SK-N-SH treated with all-trans-retinoic acid at 6 μM for 48 hours (cell line): ENCODE measurements at regions not wholly inside any gene's neighbourhood (a gene's known extent, or its start where the extent isn't known, plus 50 kb on each side); places are given as distances from the start of the nearest gene placed in this dataset.

Experiments used
- ATAC-seq: fragments of 200-7000 bp; cut with Tn5 transposase; 3 replicates; pipeline ENCODE4 v1.9.1; 2020; ENCODE audit warnings: mild to moderate bottlenecking, moderate library complexity
- ARNTL ChIP-seq: fragments of 450-650 bp; formaldehyde crosslinking; IDR thresholded peaks from 2 replicates; pipeline ENCODE4 v1.5.0; 2020; ENCODE audit warnings: low read depth, mild to moderate bottlenecking, moderate library complexity, borderline replicate concordance
- BACH2 ChIP-seq: fragments of 250-450 bp; sonication (Bioruptor Pico); IDR thresholded peaks from 2 replicates; pipeline ENCODE4 v1.9.0; 2021; ENCODE audit warnings: mild to moderate bottlenecking, borderline replicate concordance
- CSDC2 ChIP-seq: fragments of 250-450 bp; sonication (Bioruptor Pico); IDR thresholded peaks from 2 replicates; pipeline ENCODE4 v1.5.0; 2020; ENCODE audit warnings: mild to moderate bottlenecking, moderate library complexity
- GLIS3 ChIP-seq: fragments of 250-450 bp; sonication (Bioruptor Pico); IDR thresholded peaks from 2 replicates; pipeline ENCODE4 v1.5.0; 2020; ENCODE audit warnings: mild to moderate bottlenecking, moderate library complexity
- ISL1 ChIP-seq: fragments of 250-450 bp; sonication (Bioruptor Pico); IDR thresholded peaks from 2 replicates; pipeline ENCODE4 v2.1.2; 2022; ENCODE audit warnings: mild to moderate bottlenecking, moderate library complexity
- OSR1 ChIP-seq: fragments of 250-450 bp; sonication (Bioruptor Pico); IDR thresholded peaks from 2 replicates; pipeline ENCODE4 v1.8.0; 2022; ENCODE audit warnings: moderate library complexity, mild to moderate bottlenecking, inconsistent platforms
- PPARA ChIP-seq: fragments of 250-450 bp; sonication (Bioruptor Pico); IDR thresholded peaks from 2 replicates; pipeline ENCODE4 v1.5.0; 2020; ENCODE audit warnings: mild to moderate bottlenecking, borderline replicate concordance
- TCF4 ChIP-seq: fragments of 250-450 bp; sonication (Bioruptor Pico); IDR thresholded peaks from 2 replicates; pipeline ENCODE4 v1.8.0; 2021; ENCODE audit warnings: mild to moderate bottlenecking, moderate library complexity, borderline replicate concordance
- TOX ChIP-seq: fragments of 250-450 bp; sonication (Bioruptor Pico); IDR thresholded peaks from 2 replicates; pipeline ENCODE4 v1.8.0; 2021; ENCODE audit warnings: mild to moderate bottlenecking, moderate library complexity, borderline replicate concordance
- ZC3H10 ChIP-seq: fragments of 250-450 bp; sonication (Bioruptor Pico); IDR thresholded peaks from 2 replicates; pipeline ENCODE4 v1.5.1; 2021; ENCODE audit warnings: mild to moderate bottlenecking, moderate library complexity
- ZFP3 ChIP-seq: fragments of 250-450 bp; sonication (Bioruptor Pico); IDR thresholded peaks from 2 replicates; pipeline ENCODE4 v1.5.0; 2020; ENCODE audit warnings: mild to moderate bottlenecking, moderate library complexity
- ZNF565 ChIP-seq: fragments of 450-650 bp; formaldehyde crosslinking; conservative IDR thresholded peaks from 2 replicates; pipeline ENCODE4 v1.5.0; 2020; ENCODE audit warnings: low read depth, mild to moderate bottlenecking, moderate library complexity
- ZNF70 ChIP-seq: fragments of 450-650 bp; formaldehyde crosslinking; IDR thresholded peaks from 2 replicates; pipeline ENCODE4 v1.5.0; 2020; ENCODE audit warnings: mild to moderate bottlenecking, moderate library complexity
- ZNF8 ChIP-seq: fragments of 450-650 bp; formaldehyde crosslinking; IDR thresholded peaks from 2 replicates; pipeline ENCODE4 v1.5.0; 2020; ENCODE audit warnings: mild to moderate bottlenecking, moderate library complexity
- TF ChIP-seq, protein P1 (sequence below): fragments of 250-450 bp; sonication (Bioruptor Pico); IDR thresholded peaks from 2 replicates; pipeline ENCODE4 v1.5.1; 2021; ENCODE audit warnings: mild to moderate bottlenecking, moderate library complexity
- TF ChIP-seq, protein P2 (sequence below): fragments of 250-450 bp; sonication (Bioruptor Pico); IDR thresholded peaks from 2 replicates; pipeline ENCODE4 v1.5.1; 2020; ENCODE audit warnings: low read depth, mild to moderate bottlenecking, moderate library complexity
- TF ChIP-seq, protein P3 (sequence below): fragments of 250-450 bp; sonication (Bioruptor Pico); IDR thresholded peaks from 2 replicates; pipeline ENCODE4 v1.5.0; 2020; ENCODE audit warnings: mild to moderate bottlenecking, moderate library complexity
- TF ChIP-seq, protein P4 (sequence below): fragments of 250-450 bp; sonication (Bioruptor Pico); IDR thresholded peaks from 2 replicates; pipeline ENCODE4 v1.8.0; 2021; ENCODE audit warnings: low read depth, mild to moderate bottlenecking, moderate library complexity, borderline replicate concordance
- TF ChIP-seq, protein P5 (sequence below): fragments of 250-450 bp; sonication (Bioruptor Pico); IDR thresholded peaks from 2 replicates; pipeline ENCODE4 v1.8.0; 2020; ENCODE audit warnings: mild to moderate bottlenecking, moderate library complexity, borderline replicate concordance

DNA sequence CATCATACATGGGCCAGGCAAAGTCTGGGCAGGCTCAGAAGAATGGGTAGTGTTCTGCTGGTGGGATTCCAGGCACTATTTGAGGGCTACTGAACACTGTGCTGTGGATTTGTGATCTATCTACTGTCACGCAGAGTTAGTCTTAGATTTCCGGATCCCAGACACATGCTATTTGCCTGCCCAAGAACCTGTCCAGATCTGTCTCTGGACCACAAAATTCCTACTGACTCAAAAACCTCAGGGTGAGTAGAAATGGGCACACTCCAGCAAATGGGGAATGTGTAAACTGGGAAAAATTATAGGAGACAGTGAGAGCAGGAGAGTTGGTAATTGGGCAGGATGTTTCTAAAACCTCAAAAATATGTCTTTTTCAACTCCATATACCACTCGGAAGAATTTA is 129.9 kb downstream of the GALC start:
- TF ChIP-seq, protein P1, sequence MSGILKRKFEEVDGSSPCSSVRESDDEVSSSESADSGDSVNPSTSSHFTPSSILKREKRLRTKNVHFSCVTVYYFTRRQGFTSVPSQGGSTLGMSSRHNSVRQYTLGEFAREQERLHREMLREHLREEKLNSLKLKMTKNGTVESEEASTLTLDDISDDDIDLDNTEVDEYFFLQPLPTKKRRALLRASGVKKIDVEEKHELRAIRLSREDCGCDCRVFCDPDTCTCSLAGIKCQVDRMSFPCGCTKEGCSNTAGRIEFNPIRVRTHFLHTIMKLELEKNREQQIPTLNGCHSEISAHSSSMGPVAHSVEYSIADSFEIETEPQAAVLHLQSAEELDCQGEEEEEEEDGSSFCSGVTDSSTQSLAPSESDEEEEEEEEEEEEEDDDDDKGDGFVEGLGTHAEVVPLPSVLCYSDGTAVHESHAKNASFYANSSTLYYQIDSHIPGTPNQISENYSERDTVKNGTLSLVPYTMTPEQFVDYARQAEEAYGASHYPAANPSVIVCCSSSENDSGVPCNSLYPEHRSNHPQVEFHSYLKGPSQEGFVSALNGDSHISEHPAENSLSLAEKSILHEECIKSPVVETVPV (CRISPR knock-in tag) = no peak
- TF ChIP-seq BACH2 (CRISPR knock-in tag) (no peak), PPARA (CRISPR knock-in tag) (no peak), ZFP3 (CRISPR knock-in tag) (no peak), ZNF70 (CRISPR knock-in tag) (no peak), CSDC2 (CRISPR knock-in tag) (no peak), ZNF8 (CRISPR knock-in tag) (no peak), TOX (CRISPR knock-in tag) (no peak), OSR1 (CRISPR knock-in tag) (no peak), ARNTL (CRISPR knock-in tag) (no peak)
- TF ChIP-seq, protein P2, sequence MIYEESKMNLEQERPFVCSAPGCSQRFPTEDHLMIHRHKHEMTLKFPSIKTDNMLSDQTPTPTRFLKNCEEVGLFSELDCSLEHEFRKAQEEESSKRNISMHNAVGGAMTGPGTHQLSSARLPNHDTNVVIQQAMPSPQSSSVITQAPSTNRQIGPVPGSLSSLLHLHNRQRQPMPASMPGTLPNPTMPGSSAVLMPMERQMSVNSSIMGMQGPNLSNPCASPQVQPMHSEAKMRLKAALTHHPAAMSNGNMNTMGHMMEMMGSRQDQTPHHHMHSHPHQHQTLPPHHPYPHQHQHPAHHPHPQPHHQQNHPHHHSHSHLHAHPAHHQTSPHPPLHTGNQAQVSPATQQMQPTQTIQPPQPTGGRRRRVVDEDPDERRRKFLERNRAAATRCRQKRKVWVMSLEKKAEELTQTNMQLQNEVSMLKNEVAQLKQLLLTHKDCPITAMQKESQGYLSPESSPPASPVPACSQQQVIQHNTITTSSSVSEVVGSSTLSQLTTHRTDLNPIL (CRISPR knock-in tag) = no peak
- TF ChIP-seq, protein P3, sequence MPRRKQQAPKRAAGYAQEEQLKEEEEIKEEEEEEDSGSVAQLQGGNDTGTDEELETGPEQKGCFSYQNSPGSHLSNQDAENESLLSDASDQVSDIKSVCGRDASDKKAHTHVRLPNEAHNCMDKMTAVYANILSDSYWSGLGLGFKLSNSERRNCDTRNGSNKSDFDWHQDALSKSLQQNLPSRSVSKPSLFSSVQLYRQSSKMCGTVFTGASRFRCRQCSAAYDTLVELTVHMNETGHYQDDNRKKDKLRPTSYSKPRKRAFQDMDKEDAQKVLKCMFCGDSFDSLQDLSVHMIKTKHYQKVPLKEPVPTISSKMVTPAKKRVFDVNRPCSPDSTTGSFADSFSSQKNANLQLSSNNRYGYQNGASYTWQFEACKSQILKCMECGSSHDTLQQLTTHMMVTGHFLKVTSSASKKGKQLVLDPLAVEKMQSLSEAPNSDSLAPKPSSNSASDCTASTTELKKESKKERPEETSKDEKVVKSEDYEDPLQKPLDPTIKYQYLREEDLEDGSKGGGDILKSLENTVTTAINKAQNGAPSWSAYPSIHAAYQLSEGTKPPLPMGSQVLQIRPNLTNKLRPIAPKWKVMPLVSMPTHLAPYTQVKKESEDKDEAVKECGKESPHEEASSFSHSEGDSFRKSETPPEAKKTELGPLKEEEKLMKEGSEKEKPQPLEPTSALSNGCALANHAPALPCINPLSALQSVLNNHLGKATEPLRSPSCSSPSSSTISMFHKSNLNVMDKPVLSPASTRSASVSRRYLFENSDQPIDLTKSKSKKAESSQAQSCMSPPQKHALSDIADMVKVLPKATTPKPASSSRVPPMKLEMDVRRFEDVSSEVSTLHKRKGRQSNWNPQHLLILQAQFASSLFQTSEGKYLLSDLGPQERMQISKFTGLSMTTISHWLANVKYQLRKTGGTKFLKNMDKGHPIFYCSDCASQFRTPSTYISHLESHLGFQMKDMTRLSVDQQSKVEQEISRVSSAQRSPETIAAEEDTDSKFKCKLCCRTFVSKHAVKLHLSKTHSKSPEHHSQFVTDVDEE (CRISPR knock-in tag) = no peak
- ATAC-seq = no peak

DNA sequence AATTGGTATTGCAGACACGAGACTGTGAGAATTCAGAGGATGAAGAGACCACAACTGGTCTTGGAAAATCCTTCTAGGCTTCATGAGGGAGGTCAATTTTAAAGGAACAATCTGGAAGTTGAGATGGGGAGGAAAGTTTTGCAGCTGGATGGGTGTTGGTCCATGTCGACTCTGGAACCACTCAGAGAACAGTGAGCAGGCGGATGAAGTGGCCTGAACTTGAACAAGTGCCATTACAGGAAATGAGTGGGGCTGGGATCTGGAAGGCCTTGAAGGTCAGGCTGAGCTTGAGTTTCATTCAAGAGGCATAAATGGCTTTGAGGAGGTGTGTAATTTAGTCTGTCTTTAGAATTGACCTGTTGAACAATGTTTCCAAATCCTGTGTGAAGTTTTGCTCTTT is 140.9 kb downstream of the GALC start:
- TF ChIP-seq, protein P4, sequence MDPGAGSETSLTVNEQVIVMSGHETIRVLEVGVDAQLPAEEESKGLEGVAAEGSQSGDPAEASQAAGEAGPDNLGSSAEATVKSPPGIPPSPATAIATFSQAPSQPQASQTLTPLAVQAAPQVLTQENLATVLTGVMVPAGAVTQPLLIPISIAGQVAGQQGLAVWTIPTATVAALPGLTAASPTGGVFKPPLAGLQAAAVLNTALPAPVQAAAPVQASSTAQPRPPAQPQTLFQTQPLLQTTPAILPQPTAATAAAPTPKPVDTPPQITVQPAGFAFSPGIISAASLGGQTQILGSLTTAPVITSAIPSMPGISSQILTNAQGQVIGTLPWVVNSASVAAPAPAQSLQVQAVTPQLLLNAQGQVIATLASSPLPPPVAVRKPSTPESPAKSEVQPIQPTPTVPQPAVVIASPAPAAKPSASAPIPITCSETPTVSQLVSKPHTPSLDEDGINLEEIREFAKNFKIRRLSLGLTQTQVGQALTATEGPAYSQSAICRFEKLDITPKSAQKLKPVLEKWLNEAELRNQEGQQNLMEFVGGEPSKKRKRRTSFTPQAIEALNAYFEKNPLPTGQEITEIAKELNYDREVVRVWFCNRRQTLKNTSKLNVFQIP (CRISPR knock-in tag) = no peak
- TF ChIP-seq GLIS3 = no peak
- TF ChIP-seq ARNTL (CRISPR knock-in tag) = no peak
- TF ChIP-seq, protein P2 (CRISPR knock-in tag) = no peak
- no peak for TF ChIP-seq ISL1 (CRISPR knock-in tag)
- TF ChIP-seq, protein P5, sequence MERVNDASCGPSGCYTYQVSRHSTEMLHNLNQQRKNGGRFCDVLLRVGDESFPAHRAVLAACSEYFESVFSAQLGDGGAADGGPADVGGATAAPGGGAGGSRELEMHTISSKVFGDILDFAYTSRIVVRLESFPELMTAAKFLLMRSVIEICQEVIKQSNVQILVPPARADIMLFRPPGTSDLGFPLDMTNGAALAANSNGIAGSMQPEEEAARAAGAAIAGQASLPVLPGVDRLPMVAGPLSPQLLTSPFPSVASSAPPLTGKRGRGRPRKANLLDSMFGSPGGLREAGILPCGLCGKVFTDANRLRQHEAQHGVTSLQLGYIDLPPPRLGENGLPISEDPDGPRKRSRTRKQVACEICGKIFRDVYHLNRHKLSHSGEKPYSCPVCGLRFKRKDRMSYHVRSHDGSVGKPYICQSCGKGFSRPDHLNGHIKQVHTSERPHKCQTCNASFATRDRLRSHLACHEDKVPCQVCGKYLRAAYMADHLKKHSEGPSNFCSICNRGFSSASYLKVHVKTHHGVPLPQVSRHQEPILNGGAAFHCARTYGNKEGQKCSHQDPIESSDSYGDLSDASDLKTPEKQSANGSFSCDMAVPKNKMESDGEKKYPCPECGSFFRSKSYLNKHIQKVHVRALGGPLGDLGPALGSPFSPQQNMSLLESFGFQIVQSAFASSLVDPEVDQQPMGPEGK = no peak
- TF ChIP-seq TCF4 (CRISPR knock-in tag) = no peak
- TF ChIP-seq ZC3H10 (CRISPR knock-in tag) = no peak
- no peak for TF ChIP-seq ZFP3 (CRISPR knock-in tag)
- no peak for TF ChIP-seq ZNF565 (CRISPR knock-in tag)
- no peak for TF ChIP-seq PPARA (CRISPR knock-in tag)
- TF ChIP-seq, protein P3 (CRISPR knock-in tag) = no peak
- no peak for TF ChIP-seq BACH2 (CRISPR knock-in tag)
- TF ChIP-seq ZNF8 (CRISPR knock-in tag) = no peak
- no peak for TF ChIP-seq TOX (CRISPR knock-in tag)
- ATAC-seq = no peak
